Activated T-cell treated with anti-CD3 and anti-CD28 coated beads, Interleukin-2, amount 50 U/mL, for 48 hours (primary cell): ENCODE measurements at regions not wholly inside any gene's neighbourhood (a gene's known extent, or its start where the extent isn't known, plus 50 kb on each side); places are given as distances from the start of the nearest gene placed in this dataset.
"Not testable (repeated sequence)": the region's sequence is repeated elsewhere in the genome, so short reads cannot be mapped to it uniquely, and the experiment has no call there.

ENCODE experiments used
- DNase-seq, 2 experiments: peaks; one replicate each; pipeline ENCODE4 v3.0.0-alpha.2; 2020

- DNase-seq = no peak
Observed at GRCh38 chr17:63189082-63189481, 223.0 kb downstream of the TANC2 start.

DNA sequence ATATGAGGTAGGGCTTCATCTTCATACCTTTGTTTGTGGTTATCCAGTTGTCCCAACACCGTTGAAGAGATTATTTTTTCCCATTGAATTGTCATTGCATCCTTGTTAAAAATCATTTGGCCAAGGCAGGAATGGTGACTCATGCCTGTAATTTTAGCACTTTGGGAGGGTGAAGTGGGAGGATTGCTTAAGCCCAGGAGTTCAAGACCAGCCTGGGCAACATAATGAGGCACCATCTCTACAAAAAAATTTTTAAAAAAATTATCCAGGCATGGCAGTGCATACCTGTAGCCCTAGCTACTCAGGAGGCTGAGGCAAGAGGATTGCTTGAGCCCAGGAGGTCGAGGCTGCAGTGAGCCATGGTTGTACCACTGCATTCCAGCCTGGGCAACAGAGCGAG is 223.9 kb downstream of the TANC2 start:
- DNase-seq = no peak

DNA sequence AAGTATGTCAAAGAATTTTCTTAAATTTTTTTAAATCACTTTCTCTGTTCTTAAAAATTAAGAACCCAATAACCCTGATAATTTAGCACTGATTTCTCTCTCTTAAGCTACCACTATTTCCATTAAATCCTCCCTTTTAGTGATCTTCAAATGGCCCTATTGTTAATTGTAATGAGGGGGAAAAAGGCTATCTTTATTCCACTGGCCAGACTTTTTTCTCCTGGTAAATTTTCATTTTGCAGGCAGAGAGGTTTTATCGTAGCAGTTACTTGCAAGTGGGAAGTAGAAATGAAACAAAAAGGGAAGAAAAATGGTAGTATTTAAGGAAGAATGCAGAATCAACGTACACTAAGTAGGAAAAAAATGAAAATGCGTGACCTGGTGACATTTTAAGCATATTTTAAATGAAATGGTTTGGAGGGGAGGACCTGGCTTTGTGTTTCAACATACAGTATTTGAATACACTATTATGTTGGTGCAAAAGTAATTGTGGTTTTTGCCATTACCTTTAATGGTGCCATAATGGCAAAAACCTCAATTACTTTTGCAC is 224.9 kb downstream of the TANC2 start:
- DNase-seq = no peak

- no peak for DNase-seq
Observed at GRCh38 chr17:63191610-63192009, 225.6 kb downstream of the TANC2 start.

- DNase-seq = no peak
Observed at GRCh38 chr17:63193827-63194226, 227.8 kb downstream of the TANC2 start.

- DNase-seq = no peak
Observed at GRCh38 chr17:63196772-63197335, 230.8 kb downstream of the TANC2 start.

- DNase-seq = no peak
Observed at GRCh38 chr17:63203652-63204051, 237.6 kb downstream of the TANC2 start.

DNA sequence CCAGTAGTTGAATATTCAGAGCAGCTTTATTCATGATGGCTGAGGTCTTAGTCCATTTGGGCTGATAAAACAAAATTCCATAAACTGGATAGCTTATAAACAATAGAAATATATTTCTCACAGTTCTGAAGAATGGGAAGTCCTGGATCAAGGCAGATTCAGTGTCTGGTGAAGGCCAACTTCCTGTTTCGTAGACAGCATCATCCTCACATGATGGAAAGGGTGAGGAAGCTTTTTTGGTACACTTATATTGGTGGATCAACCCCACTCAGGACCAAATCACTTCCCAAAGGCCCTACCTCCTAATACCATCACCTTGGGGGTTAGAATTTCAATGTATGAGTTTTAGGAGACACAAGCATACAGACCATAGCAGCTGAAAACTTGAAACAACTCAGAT is 224.2 kb downstream of the CYB561 start:
- DNase-seq = no peak

GRCh38 chr17:63222655-63223054 is 223.5 kb downstream of the CYB561 start:
- DNase-seq = peak in 1 of 2 experiments; percentile 28

DNA sequence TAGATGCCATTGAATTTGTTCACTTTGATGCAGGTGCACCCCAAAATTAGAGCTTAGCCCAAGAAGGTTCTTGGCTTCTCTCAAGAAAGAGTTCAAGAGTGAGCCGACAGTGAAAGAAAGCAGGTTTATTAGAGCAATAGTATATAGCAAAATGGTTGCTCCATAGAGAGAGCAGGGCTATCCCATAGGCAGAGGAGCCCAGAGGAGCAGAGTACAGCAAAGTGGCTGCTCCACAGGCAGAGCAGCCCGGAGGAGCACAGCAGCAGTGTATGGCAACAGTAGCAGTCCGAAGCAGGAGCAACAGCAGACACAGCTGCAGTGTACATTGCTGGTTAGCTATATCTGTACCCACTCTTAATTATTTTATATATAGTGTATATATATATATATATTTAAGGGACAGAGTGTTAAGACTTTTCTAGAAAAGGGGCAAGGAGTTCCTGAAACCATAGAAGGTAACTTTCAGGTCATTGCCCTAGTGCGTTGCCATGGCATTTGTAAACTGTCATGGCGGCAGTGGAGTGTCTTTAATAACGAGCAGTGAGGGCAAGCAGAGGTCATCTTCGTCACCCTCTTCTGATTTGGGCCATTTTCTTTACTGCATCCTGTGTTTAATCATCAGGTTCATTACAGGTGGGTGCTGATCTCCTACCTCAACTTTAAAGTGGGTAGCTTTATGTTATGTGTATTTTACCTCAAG is 222.7 kb downstream of the CYB561 start:
- no peak for DNase-seq

DNA sequence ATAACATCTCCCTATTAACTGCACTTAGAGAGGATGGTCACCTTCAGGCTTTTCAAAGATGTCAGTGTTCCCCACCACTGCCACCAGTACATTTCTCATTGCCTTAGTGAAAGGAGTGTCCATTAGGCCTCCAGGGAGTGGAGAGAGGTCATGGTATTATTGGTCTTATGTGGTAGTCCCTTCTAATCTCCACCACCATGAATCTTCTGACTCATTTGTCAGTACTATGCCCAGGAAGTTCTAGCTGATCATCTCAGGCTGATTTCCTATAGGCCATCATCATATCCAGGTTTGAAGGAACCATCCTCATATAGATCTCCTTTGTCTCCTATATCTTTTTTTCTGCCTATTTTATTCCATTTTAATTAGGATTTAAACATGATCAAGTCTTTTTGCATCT is 221.5 kb downstream of the CYB561 start:
- DNase-seq = no peak

DNA sequence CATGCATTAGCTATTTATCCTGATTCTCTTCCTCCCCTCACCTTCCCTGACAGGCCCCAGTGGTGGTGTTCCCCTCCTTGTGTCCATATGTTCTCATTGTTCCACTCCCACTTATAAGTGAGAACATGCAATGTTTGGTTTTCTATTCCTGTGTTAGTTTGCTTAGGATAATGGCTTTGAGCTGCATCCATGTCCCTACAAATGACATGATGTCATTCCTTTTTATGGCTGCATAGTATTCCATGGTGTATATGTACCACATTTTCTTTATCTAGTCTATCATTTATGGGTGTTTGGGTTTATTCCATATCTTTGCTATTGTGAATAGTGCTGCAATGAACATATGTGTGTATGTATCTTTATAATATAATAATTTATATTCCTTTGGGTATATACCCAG is 219.4 kb downstream of the CYB561 start:
- DNase-seq = not testable (repeated sequence)

- not testable (repeated sequence) for DNase-seq
Observed at GRCh38 chr17:63231015-63231620, 215.0 kb downstream of the CYB561 start.

- no peak for DNase-seq
Observed at GRCh38 chr17:63232565-63233310, 213.4 kb downstream of the CYB561 start.

DNA sequence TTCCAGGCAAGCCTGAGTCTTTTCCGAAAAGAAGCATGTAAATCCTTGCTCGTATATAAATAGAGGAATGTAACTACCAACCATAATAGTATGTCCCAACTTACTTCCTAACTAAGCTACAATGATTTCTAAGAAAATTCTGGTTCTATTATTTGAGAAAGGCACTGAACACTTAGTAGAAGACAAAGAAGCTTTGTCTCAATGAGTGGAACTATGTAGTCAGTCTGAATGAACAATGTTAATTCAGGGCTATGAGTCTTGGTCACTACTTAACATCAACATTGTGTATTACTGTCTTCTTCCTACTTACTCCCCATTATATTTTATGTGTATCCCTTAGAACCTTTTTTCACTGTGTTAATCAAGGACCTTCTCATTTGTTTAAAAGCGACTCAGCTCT is 206.0 kb downstream of the CYB561 start:
- DNase-seq = no peak

DNA sequence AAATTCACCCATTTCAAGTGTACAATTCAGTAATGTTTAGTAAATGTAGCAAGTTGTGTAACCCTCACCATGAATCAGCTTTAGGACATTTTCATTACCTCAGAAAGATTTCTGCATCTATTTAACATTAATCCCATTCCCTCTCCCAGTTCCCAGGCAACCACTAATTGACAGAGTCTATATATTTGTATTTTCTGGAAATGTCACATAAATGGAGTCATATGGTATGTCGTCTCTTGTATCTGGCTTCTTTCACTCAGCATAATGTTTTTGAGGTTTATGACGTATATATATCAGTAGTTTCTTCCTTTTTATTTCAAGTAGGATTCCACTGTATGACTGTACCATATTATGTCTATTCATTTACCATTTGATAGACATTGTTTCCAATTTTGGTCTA is 199.8 kb downstream of the CYB561 start:
- no peak for DNase-seq

DNA sequence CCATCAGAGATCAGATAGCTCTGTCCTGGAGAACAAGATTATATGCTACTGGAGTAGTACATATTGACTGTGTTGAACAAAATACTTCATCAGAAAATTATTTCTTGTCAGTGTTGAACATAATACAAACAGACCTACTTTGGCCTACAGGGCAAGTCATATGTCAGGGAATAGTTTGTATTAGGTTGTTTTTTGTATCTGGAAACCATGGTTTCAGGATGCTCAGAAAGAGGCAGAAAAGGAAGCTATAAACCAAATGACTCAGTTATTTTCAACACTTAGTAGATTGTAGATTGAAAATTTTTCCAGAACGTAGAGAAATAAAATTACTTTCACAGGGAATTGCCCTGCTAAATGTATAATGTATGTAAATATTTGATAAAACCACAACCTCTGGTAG is 198.4 kb downstream of the CYB561 start:
- no peak for DNase-seq

- no peak for DNase-seq
Observed at GRCh38 chr17:63249256-63250004, 196.7 kb downstream of the CYB561 start.

DNA sequence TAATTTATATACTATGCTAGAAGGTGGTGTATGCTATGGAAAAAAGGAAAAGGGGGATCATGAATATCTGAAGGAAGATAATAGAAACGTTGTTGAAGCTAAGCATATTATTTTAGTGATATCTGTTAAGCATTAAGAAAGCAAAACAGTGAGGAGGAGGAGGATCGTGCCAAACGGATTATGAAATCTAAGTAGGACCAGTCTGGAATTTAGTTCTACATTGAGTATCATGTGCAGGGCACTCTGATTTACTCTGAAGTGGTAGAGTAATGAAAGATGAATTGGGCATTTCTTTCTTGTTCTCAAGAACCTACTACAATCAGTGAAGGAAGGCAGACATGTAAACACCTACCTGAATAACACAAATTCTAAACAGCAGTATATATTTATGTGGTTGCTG is 195.3 kb downstream of the CYB561 start:
- no peak for DNase-seq

GRCh38 chr17:63258785-63259184 is 187.3 kb downstream of the CYB561 start:
- DNase-seq = no peak

GRCh38 chr17:63262751-63263476 is 183.2 kb downstream of the CYB561 start:
- no peak for DNase-seq

DNA sequence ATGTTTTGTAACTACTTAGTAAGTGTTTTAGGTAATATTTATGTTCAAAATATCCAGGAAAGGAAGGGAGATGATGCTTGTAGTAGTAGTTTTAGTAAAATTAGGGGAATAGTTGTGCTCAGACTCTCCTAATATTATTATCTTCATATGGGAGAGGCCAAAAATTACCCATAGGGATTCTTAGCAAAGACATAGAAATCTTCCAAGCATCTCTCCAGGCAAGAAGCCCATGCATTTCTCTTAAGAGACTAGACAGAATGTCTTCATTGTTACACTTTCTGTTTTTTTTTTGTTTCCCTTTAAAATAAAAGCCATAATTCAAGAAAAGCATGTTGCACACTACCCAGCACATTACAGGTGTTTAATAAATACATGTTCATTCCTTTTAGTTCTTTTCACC is 180.6 kb downstream of the CYB561 start:
- no peak for DNase-seq
